ENCODE measurements at regions not wholly inside any gene's neighbourhood (a gene's known extent, or its start where the extent isn't known, plus 50 kb on each side); places are given as distances from the start of the nearest gene placed in this dataset.

DNA sequence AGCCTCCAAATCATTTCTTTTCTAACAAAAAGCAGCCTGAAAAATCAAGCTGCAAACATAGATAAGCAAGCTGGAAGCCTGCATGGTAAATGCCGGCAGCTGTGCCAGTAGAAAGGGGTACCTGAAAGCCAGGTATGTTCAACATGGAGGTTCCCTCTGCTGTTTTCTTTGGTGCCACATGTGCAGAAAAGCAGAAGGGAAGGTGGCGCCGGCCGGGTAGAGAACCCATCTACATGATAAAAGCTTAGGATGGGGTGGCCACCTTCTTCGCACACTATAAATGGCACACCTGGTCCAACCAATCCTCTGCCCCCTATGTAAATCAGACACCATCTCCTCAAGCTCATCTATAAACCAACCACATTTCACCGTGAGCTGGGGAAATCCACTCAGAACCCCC is 268.9 kb upstream of the IRX2 start:
- H3K27me3 Mint-ChIP-seq (ENCODE audit: low read depth), result no peaks in the 10 kb centered on the region
- peaks cover 10% of the 10 kb centered on the region for H3K9me3 Mint-ChIP-seq
- H3K36me3 Mint-ChIP-seq (ENCODE audit: low read depth), result no peaks in the 10 kb centered on the region
- no peak overlapping the region for H3K27ac Mint-ChIP-seq
- H3K4me3 Mint-ChIP-seq, result no peak overlapping the region
- H3K4me1 Mint-ChIP-seq (ENCODE audit: low read depth), result no peaks in the 10 kb centered on the region

DNA sequence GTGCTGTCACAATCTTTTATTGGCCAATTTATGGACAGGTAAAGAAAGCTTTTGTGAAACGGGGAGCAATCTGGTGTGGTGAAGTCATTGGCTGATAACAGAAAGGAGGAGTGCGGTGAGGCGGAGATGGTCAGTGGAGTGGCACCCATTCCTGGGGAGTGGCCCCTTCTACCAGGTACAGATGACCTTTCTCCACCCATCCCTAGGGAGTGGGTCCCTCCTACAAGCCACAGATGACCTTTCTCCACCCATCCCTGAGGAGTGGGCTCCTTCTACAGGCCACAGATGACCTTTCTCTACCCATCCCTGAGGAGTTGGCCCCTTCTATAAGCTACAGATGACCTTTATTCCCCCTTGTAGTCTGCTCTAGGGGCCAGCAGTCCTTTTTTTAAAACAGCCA is 267.6 kb upstream of the IRX2 start:
- Mint-ChIP-seq H3K36me3 (ENCODE audit: low read depth) (no peaks in the 10 kb centered on the region), H3K4me3 (no peak overlapping the region), H3K27me3 (ENCODE audit: low read depth) (no peaks in the 10 kb centered on the region), H3K4me1 (ENCODE audit: low read depth) (no peaks in the 10 kb centered on the region), H3K27ac (no peak overlapping the region), H3K9me3 (peaks cover 10% of the 10 kb centered on the region)

DNA sequence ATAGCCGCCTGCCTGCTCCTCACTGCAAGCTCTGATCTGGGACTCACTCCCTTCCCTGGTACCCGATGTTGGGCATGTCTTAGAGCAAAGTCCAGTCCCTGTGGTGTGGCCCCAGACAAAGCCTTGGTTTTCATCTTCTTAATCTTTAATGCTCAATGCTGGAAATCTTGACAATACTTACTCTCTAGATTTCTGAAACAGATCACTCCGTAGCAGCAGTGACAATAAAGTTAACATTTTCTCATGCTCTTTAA is 260.2 kb upstream of the IRX2 start:
- Mint-ChIP-seq H3K36me3 (ENCODE audit: low read depth) (no peaks in the 10 kb centered on the region), H3K4me1 (ENCODE audit: low read depth) (no peaks in the 10 kb centered on the region), H3K27me3 (ENCODE audit: low read depth) (no peaks in the 10 kb centered on the region), H3K9me3 (peaks cover 11% of the 10 kb centered on the region), H3K4me3 (no peak overlapping the region), H3K27ac (no peak overlapping the region)

DNA sequence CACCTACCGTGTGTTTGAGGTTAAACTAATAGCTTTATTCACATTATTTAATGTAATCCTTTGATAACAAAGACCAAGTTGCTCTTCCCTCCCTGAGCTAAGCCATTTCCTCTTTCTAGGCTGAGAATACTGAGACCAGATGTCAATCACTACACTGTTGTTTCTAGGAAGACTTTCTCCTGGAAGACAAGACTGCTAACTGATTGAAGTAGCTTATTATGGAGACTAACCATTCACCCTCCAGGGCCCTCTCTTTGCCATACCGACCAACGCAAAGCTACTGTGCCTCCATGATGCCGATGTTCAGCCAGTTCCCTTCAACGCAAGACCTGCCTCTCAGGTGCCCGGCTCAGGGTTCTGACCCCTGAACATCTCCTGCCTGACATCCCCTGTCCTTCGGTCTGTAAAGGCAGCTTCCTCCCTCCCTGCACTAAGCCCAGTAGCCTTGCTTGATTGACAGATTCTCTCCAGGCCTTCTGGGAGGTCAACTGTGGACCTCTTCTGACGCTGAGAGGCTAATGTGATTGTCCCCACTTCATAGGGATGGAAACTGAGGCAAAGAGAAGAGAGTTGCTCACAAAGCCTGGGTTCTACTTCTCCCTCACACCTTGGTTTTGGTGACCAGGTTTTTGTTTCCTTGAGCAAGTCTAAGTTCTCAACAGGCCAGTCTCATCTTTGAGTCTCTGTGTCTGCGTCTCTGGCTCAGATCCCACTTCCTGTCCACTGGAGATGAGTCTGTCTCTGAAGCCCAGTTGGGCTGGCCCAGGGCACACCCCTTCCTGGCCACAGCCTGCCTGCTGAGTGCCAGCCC is 259.7 kb upstream of the IRX2 start:
- H3K27me3 Mint-ChIP-seq (ENCODE audit: low read depth), result no peaks in the 10 kb centered on the region
- peaks cover 11% of the 10 kb centered on the region for H3K9me3 Mint-ChIP-seq
- no peak overlapping the region for H3K27ac Mint-ChIP-seq
- no peaks in the 10 kb centered on the region for H3K4me1 Mint-ChIP-seq (ENCODE audit: low read depth)
- H3K36me3 Mint-ChIP-seq (ENCODE audit: low read depth), result no peaks in the 10 kb centered on the region
- H3K4me3 Mint-ChIP-seq, result no peak overlapping the region

DNA sequence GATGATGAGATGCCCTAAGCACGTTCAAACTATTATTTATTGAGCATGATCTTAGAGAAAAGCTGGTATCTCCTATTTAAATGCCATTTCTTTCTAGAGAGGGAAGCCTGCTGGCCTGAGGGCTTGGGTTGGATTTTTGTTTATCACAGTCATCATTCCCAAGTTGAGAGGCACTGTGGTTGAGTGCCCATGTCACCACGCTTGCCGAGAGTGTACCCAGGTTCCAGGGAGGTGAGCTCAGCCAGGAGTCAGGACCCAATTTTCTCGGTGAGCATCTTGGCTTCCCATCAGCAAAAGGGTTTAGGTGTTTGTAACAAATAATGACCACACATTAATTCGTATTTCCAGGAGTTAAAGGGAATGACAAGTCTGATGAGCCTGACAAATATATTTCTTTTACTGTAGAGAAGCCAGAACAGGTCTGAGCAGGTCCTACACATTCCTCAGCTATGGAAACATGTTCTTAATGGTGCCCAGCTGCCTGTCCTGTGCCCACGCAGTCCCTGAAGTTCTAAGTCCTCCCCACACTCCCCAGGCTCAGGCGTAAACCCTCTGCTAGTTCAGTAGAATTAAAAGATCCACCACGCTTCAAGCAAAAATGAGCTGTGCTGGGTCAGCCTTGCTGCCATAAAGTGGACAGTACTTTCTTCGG is 258.9 kb upstream of the IRX2 start:
- no peak overlapping the region for H3K27ac Mint-ChIP-seq
- H3K27me3 Mint-ChIP-seq (ENCODE audit: low read depth), result no peaks in the 10 kb centered on the region
- H3K4me3 Mint-ChIP-seq, result no peak overlapping the region
- H3K36me3 Mint-ChIP-seq (ENCODE audit: low read depth), result no peaks in the 10 kb centered on the region
- no peaks in the 10 kb centered on the region for H3K4me1 Mint-ChIP-seq (ENCODE audit: low read depth)
- H3K9me3 Mint-ChIP-seq, result peaks cover 13% of the 10 kb centered on the region

DNA sequence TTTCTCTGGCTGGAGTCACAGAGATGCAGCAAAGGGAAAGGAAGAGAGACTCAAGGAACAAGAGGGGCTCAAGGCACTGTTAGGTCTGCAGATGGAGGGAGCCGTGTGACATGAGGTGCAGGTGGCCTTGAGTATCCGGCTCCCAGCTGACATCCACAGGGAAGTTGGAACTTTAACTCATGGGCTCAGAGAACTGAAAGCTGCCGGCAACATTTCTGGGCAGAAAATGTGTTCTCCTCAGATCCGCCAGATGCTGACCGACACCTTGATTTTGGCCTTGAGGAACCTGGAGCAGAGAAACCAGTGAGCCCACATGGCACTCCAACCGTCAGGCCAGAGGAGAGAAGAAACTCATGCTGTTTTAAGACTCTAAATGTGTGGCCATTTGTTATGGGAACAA is 258.1 kb upstream of the IRX2 start:
- H3K36me3 Mint-ChIP-seq (ENCODE audit: low read depth), result no peaks in the 10 kb centered on the region
- H3K27me3 Mint-ChIP-seq (ENCODE audit: low read depth), result no peaks in the 10 kb centered on the region
- peaks cover 19% of the 10 kb centered on the region for H3K9me3 Mint-ChIP-seq
- no peak overlapping the region for H3K4me3 Mint-ChIP-seq
- no peaks in the 10 kb centered on the region for H3K4me1 Mint-ChIP-seq (ENCODE audit: low read depth)
- no peak overlapping the region for H3K27ac Mint-ChIP-seq

DNA sequence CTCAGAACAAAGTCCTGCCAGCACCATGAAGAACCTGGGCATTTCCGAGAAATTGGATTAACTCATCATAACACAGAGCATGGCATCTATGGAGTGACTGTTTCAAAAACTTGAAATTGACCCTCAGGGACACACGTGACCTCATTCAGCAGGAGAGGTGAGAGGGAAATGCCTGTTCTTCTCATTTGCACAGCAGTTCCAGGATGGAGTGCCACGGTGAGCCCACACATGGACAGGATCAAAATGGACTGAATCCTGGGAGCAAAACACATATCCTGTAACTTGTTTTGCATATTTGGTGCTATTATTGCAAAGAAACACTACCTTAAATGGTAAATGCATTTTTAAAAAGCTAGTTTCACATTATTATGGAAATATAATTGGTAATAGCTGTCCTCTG is 256.1 kb upstream of the IRX2 start:
- Mint-ChIP-seq H3K4me1 (ENCODE audit: low read depth) (no peaks in the 10 kb centered on the region), H3K27me3 (ENCODE audit: low read depth) (no peaks in the 10 kb centered on the region), H3K4me3 (no peak overlapping the region), H3K36me3 (ENCODE audit: low read depth) (no peaks in the 10 kb centered on the region), H3K9me3 (peaks cover 28% of the 10 kb centered on the region), H3K27ac (no peak overlapping the region)

DNA sequence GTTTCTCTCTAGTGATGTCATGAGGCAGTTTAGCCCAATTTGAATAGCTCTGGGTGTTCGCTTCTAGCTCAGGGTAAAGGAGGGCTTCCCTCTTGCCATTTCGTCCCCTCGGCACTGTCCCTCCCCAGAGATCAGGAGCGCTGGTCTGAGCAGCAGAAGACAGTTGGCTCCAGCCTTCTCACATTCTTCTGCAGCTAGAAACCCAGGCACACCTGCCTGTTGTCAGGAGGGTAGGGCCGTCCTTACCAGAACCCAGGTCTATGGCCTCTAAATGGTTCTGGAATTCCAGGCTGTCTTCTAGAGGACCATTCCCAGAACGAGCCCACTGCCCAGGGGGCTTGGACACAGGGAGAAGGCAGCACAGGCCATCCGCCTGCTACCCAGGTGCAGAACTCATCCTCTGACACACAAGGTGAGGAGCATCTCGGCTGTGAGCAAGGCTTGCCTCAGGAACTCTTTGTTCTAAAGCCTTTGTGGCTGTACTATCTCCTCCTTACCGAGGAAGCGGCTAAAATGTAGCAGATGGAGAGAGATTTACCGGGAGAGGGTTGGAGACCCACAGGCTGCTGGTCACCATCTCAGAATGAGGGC is 255.6 kb upstream of the IRX2 start:
- peaks cover 28% of the 10 kb centered on the region for H3K9me3 Mint-ChIP-seq

DNA sequence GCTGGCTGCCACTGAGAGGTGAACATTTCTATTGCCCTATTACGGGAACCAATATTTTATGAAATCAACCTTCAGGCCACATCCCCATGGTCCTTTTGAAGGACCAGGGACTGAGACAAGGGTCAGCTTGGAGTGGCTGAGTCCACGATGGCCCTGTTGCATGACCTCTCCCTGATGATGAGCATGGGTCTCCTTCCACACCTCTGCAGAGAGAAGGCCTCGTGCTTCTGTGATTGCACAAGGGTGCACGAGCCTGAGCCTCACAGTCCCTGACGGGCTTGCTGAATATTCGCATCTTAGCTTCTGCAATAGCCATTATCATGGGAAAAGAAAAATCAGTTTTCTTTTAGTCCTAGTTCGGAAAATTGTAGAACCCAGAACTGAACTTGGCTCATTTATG is 255.0 kb upstream of the IRX2 start:
- H3K36me3 Mint-ChIP-seq (ENCODE audit: low read depth), result no peaks in the 10 kb centered on the region
- H3K9me3 Mint-ChIP-seq, result peaks cover 23% of the 10 kb centered on the region
- H3K27me3 Mint-ChIP-seq (ENCODE audit: low read depth), result no peaks in the 10 kb centered on the region
- H3K27ac Mint-ChIP-seq, result no peak overlapping the region
- H3K4me1 Mint-ChIP-seq (ENCODE audit: low read depth), result no peaks in the 10 kb centered on the region
- H3K4me3 Mint-ChIP-seq, result no peak overlapping the region

More for the DNA sequence above, 255.6 kb upstream of the IRX2 start:
- H3K36me3 Mint-ChIP-seq (ENCODE audit: low read depth), result no peaks in the 10 kb centered on the region
- no peak overlapping the region for H3K4me3 Mint-ChIP-seq
- H3K4me1 Mint-ChIP-seq (ENCODE audit: low read depth), result no peaks in the 10 kb centered on the region
- no peak overlapping the region for H3K27ac Mint-ChIP-seq
- H3K27me3 Mint-ChIP-seq (ENCODE audit: low read depth), result no peaks in the 10 kb centered on the region

DNA sequence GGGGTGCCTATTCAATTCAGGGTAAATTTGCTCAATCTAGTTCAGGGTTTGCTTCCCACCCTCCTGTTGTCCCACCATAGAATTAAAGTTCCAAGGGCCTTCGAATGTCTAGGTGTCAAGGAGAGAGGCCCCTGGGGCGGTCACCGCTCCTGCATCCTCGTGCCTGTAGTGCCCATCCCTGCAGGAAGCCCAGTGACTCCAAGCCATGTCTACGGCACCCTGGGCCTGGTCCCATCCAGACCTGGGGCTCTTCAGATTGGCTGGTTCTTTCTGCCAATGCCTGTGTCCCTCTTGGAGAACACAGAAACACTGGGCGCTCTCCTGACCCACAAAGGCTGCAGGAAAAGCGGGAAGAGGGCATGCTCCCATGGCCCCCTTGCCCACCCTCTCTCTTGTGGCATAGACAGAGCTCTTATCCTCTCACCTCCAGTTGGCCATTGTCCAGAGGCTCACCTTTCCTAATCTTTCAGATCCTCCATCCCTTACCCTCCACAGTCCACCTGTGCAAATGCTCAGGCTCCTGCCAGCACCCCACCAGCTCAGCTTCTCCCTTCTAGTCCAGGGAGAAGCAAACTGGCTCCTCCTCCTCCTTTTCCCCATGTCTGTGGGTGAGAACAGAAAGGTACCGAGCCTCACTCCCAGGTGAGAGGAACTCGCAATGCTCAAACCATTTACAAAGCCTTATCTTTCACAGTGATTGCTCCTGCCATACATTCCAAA is 253.0 kb upstream of the IRX2 start:
- Mint-ChIP-seq H3K4me1 (ENCODE audit: low read depth) (no peaks in the 10 kb centered on the region), H3K27me3 (ENCODE audit: low read depth) (no peaks in the 10 kb centered on the region), H3K27ac (no peak overlapping the region), H3K9me3 (peaks cover 23% of the 10 kb centered on the region), H3K36me3 (ENCODE audit: low read depth) (no peaks in the 10 kb centered on the region), H3K4me3 (no peak overlapping the region)

DNA sequence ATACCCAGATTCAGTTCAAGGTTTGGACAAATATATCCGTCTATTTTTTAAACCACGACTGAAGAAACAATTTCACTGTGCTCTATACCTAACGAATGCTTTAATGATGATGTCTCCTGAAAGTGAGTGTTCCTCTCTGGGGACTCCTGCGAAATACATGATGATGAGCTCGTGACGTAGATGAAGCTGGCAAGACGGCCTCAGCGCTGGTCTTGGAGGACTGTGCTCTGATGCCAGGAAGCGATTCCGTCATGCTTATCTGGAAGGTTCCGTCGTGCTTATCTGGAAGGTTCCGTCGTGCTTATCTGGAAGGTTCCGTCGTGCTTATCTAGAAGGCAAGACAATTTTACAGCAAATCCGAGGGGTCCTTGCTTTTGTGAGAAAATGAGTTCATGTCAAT is 250.8 kb upstream of the IRX2 start:
- no peaks in the 10 kb centered on the region for H3K36me3 Mint-ChIP-seq (ENCODE audit: low read depth)
- no peak overlapping the region for H3K27ac Mint-ChIP-seq
- peaks cover 25% of the 10 kb centered on the region for H3K9me3 Mint-ChIP-seq
- H3K27me3 Mint-ChIP-seq (ENCODE audit: low read depth), result no peaks in the 10 kb centered on the region
- no peaks in the 10 kb centered on the region for H3K4me1 Mint-ChIP-seq (ENCODE audit: low read depth)
- H3K4me3 Mint-ChIP-seq, result no peak overlapping the region

DNA sequence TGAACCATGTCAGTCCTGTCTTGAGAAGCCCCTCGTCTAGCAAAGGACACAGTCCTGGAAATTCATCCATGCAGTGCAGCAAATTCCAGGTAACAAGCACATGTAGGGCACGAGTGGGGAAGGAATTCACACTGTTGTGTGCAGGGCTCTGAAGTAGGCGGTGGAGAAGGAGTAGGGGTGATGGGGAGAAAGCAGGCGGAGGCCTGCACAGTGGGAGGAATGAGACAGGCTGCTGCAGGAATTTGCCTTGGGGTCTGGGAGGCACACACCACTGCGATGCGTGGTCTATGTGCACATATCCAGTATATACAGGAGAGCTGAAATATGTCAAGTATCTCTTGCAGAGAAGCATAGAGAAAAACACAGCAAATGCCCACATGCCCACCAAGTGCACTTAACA is 249.2 kb upstream of the IRX2 start:
- Mint-ChIP-seq H3K27ac (no peak overlapping the region), H3K4me1 (ENCODE audit: low read depth) (no peaks in the 10 kb centered on the region), H3K4me3 (no peak overlapping the region), H3K36me3 (ENCODE audit: low read depth) (no peaks in the 10 kb centered on the region), H3K9me3 (peaks cover 25% of the 10 kb centered on the region), H3K27me3 (ENCODE audit: low read depth) (no peaks in the 10 kb centered on the region)

DNA sequence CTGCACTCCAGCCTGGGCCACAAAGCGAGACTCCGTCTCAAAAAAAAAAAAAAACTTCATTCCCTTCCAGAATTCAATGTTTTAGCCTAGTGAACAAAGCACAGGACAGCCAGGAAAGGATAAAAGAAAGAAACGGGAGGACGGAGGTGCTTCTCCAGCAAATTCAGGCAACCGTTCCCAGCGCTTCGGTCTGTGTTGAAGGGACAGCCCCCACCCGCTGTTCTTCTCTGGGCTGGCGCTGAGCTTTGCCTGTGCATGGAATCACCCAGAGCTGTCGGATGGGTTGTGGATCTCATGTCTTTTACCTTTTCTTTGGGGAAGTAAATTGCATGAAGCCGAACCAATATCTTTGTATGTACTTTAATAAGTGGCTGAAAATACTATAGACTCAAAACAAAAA is 248.4 kb upstream of the IRX2 start:
- no peak overlapping the region for H3K4me3 Mint-ChIP-seq
- H3K27ac Mint-ChIP-seq, result no peak overlapping the region
- H3K27me3 Mint-ChIP-seq (ENCODE audit: low read depth), result no peaks in the 10 kb centered on the region
- no peaks in the 10 kb centered on the region for H3K4me1 Mint-ChIP-seq (ENCODE audit: low read depth)
- H3K36me3 Mint-ChIP-seq (ENCODE audit: low read depth), result no peaks in the 10 kb centered on the region
- peaks cover 18% of the 10 kb centered on the region for H3K9me3 Mint-ChIP-seq

DNA sequence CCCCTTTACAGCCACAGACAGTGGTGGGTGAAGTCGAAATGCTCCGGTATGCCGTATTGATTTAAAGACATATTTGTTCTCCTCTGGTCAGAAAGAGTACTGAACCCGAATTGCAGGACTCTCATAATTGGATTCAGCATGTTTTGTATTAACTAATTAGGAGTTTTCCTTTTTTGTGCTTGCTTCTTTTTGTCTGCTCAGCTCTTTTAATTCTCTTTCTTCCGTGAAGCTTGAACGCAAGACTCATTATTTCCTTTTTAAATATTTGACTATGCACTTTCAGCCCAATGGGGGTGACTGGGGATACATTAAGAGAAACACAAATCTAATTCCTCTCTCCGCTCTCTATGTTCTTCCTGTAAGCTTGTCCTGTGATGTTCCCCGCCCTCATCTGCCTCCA is 246.6 kb upstream of the IRX2 start:
- Mint-ChIP-seq H3K27me3 (ENCODE audit: low read depth) (no peaks in the 10 kb centered on the region), H3K36me3 (ENCODE audit: low read depth) (no peaks in the 10 kb centered on the region), H3K9me3 (peaks cover 12% of the 10 kb centered on the region), H3K4me1 (ENCODE audit: low read depth) (no peaks in the 10 kb centered on the region), H3K27ac (no peak overlapping the region), H3K4me3 (no peak overlapping the region)

DNA sequence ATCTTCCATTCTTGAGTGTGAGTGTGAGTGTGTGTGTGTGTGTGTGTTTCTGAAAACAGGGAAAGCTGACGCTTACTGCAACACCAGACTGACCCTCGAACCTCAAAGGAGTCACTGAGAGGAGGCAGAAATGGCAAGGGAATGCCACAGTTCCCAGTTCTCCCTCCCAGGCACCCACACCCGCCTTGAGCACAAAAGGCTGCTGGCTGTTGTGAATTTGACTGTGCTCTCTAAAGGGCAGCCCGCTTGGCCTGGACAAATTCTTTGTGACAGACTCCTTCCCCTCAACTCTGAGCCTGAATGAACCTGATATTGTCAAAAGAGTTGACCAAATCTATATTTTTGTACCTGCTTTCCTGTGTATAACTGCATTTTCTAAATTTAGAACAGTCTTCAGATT is 245.7 kb upstream of the IRX2 start:
- no peaks in the 10 kb centered on the region for H3K4me1 Mint-ChIP-seq (ENCODE audit: low read depth)
- no peak overlapping the region for H3K27ac Mint-ChIP-seq
- H3K4me3 Mint-ChIP-seq, result no peak overlapping the region
- no peaks in the 10 kb centered on the region for H3K27me3 Mint-ChIP-seq (ENCODE audit: low read depth)
- no peaks in the 10 kb centered on the region for H3K36me3 Mint-ChIP-seq (ENCODE audit: low read depth)
- peaks cover 7% of the 10 kb centered on the region for H3K9me3 Mint-ChIP-seq
